A673 (cell line): ENCODE measurements at regions not wholly inside any gene's neighbourhood (a gene's known extent, or its start where the extent isn't known, plus 50 kb on each side); places are given as distances from the start of the nearest gene placed in this dataset.

ENCODE experiments used
- BruUV-seq: library from RNA; stranded (reverse); fragments of 400-500 nt; replicated peaks from 2 replicates; lab custom pipeline; 2021; lab: Mats Ljungman, UMichigan
- CTCF ChIA-PET: fragments of 300-600 bp; sonication (Branson Sonifier 250); formaldehyde crosslinking; loops from one replicate; lab custom pipeline; 2022; ENCODE audit warnings: antibody characterized with exemption; lab: Charles Lee
- POLR2A ChIA-PET: fragments of 300-600 bp; sonication (Branson Sonifier 250); formaldehyde crosslinking; loops from one replicate; lab custom pipeline; 2022; ENCODE audit warnings: antibody characterized with exemption; ENCODE audit not compliant: low non-redundant PET; lab: Charles Lee
- DNase-seq: peaks from one replicate; pipeline ENCODE4 v3.0.0-alpha.2; 2015; ENCODE audit warnings: low spot score
- H3K27ac ChIP-seq: fragments of 200-600 bp; sonication (generic); 2 replicates; pipeline ENCODE4 v1.5.1; 2016; ENCODE audit warnings: mixed run types, low read depth, mild to moderate bottlenecking, mixed read lengths, antibody characterized with exemption, low read length; ENCODE audit not compliant: poor library complexity, severe bottlenecking
- H3K27me3 ChIP-seq: fragments of 200-600 bp; sonication (generic); replicated peaks from 2 replicates; pipeline ENCODE4 v1.6.1; 2017; ENCODE audit warnings: mixed run types, low read depth, mild to moderate bottlenecking, mixed read lengths, antibody characterized with exemption, low read length; ENCODE audit not compliant: insufficient read depth, poor library complexity
- H3K36me3 ChIP-seq: fragments of 200-600 bp; sonication (generic); 2 replicates; pipeline ENCODE4 v1.6.1; 2016; ENCODE audit warnings: mixed run types, mild to moderate bottlenecking, mixed read lengths, antibody characterized with exemption, low read length; ENCODE audit not compliant: insufficient read depth, poor library complexity, severe bottlenecking
- H3K4me1 ChIP-seq: fragments of 200-600 bp; sonication (generic); 2 replicates; pipeline ENCODE4 v1.6.1; 2017; ENCODE audit warnings: mixed run types, mild to moderate bottlenecking, mixed read lengths, antibody characterized with exemption, low read length; ENCODE audit not compliant: insufficient read depth, poor library complexity, severe bottlenecking
- H3K4me3 ChIP-seq: fragments of 200-600 bp; sonication (generic); 2 replicates; pipeline ENCODE4 v1.5.1; 2016; ENCODE audit warnings: low read depth, mixed run types, mild to moderate bottlenecking, mixed read lengths, low read length; ENCODE audit not compliant: poor library complexity, severe bottlenecking
- H3K9me3 ChIP-seq: fragments of 200-600 bp; sonication (generic); 2 replicates; pipeline ENCODE4 v1.6.1; 2016; ENCODE audit warnings: mixed run types, low read depth, mild to moderate bottlenecking, mixed read lengths, antibody characterized with exemption, low read length; ENCODE audit not compliant: poor library complexity, severe bottlenecking
- EZH2 ChIP-seq: fragments of 200-600 bp; sonication (generic); IDR thresholded peaks from 2 replicates; pipeline ENCODE4 v1.6.1; 2017; ENCODE audit warnings: borderline replicate concordance, low read depth, mild to moderate bottlenecking, mixed read lengths, antibody characterized with exemption, low read length; ENCODE audit not compliant: poor library complexity, severe bottlenecking
- intact Hi-C: fragments of 100-400 bp; cut with micrococcal nuclease; formaldehyde crosslinking; loops from one replicate; pipeline ENCODE4 v1.10.0; 2022; ENCODE audit not compliant: unreplicated experiment
- TF ChIP-seq, protein P1 (sequence below): fragments of 300-800, 200-600 bp; sonication (generic); conservative IDR thresholded peaks from 2 replicates; pipeline ENCODE4 v1.5.1; 2017; ENCODE audit warnings: low read depth, mild to moderate bottlenecking, antibody characterized with exemption, low read length, moderate library complexity, mixed read lengths

DNA sequence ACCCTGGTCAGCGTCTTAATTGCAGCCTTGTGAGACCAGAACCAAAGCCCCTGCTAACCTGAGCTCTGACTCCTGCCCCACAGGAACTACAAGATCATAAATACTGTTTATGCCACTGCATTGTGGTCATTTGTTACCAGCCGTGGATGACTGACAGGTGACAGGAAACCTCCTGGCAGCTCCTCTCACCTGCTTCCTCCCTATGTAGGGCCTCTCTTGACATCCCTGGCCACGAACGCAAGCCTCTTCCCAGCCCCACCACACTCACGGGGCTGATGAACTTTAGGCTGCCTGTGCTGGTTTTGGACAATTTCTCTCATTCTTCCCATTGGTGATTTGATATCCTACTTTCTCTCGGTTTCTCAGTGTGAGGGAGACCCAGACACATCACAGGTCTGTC lies 357.2 kb upstream of the MYT1L start:
- intact Hi-C loops = no loop called here
- CTCF ChIA-PET = no interaction called here
- no peak for DNase-seq
- H3K4me3 ChIP-seq = no peak overlapping the region
- POLR2A ChIA-PET = no interaction called here
- H3K27ac ChIP-seq = no peak overlapping the region
- TF ChIP-seq, protein P1, sequence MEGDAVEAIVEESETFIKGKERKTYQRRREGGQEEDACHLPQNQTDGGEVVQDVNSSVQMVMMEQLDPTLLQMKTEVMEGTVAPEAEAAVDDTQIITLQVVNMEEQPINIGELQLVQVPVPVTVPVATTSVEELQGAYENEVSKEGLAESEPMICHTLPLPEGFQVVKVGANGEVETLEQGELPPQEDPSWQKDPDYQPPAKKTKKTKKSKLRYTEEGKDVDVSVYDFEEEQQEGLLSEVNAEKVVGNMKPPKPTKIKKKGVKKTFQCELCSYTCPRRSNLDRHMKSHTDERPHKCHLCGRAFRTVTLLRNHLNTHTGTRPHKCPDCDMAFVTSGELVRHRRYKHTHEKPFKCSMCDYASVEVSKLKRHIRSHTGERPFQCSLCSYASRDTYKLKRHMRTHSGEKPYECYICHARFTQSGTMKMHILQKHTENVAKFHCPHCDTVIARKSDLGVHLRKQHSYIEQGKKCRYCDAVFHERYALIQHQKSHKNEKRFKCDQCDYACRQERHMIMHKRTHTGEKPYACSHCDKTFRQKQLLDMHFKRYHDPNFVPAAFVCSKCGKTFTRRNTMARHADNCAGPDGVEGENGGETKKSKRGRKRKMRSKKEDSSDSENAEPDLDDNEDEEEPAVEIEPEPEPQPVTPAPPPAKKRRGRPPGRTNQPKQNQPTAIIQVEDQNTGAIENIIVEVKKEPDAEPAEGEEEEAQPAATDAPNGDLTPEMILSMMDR = no peak
- no peak for TF ChIP-seq EZH2
- no TSS peak for BruUV-seq
- peaks cover 26% of the 10 kb centered on the region for H3K27me3 ChIP-seq
- H3K4me1 ChIP-seq = no peaks in the 10 kb centered on the region
- H3K9me3 ChIP-seq = no peaks in the 10 kb centered on the region
- no peaks in the 10 kb centered on the region for H3K36me3 ChIP-seq

GRCh38 chr2:2687745-2688144 lies 356.7 kb upstream of the MYT1L start:
- no peaks in the 10 kb centered on the region for H3K9me3 ChIP-seq
- no peak overlapping the region for H3K27ac ChIP-seq
- POLR2A ChIA-PET = no interaction called here
- peaks cover 22% of the 10 kb centered on the region for H3K27me3 ChIP-seq
- no peak overlapping the region for H3K4me3 ChIP-seq
- CTCF ChIA-PET = no interaction called here
- BruUV-seq = no TSS peak
- H3K36me3 ChIP-seq = no peaks in the 10 kb centered on the region
- DNase-seq = no peak
- TF ChIP-seq EZH2 = no peak
- TF ChIP-seq, protein P1 = no peak
- H3K4me1 ChIP-seq = no peaks in the 10 kb centered on the region
- intact Hi-C loops = no loop called here

- no peak overlapping the region for H3K4me3 ChIP-seq
- no peak overlapping the region for H3K27ac ChIP-seq
- BruUV-seq = no TSS peak
- intact Hi-C loops = no loop called here
- H3K27me3 ChIP-seq = peaks cover 10% of the 10 kb centered on the region
- no peak for DNase-seq
- POLR2A ChIA-PET = no interaction called here
- no peaks in the 10 kb centered on the region for H3K9me3 ChIP-seq
- H3K4me1 ChIP-seq = no peaks in the 10 kb centered on the region
- TF ChIP-seq EZH2 = no peak
- TF ChIP-seq, protein P1 = no peak
- no peaks in the 10 kb centered on the region for H3K36me3 ChIP-seq
- CTCF ChIA-PET = interaction anchor here (0.7 kb wide), 1 partner anchor 15 kb away, joined by 3 read pairs; no protein-coding TSS in a partner anchor
Observed at GRCh38 chr2:2686222-2686621, 355.1 kb upstream of the MYT1L start.
